Panc1 (cell line): ENCODE measurements at regions not wholly inside any gene's neighbourhood (a gene's known extent, or its start where the extent isn't known, plus 50 kb on each side); places are given as distances from the start of the nearest gene placed in this dataset.

ENCODE experiments used
- ATAC-seq: fragments of 200-7000 bp; cut with Tn5 transposase; 2 replicates; pipeline ENCODE4 v1.9.1; 2020; ENCODE audit warnings: mild to moderate bottlenecking, moderate library complexity
- BruUV-seq: library from RNA; stranded (reverse); fragments of 400-500 nt; replicated peaks from 2 replicates; lab custom pipeline; 2021; lab: Mats Ljungman, UMichigan
- CTCF ChIA-PET: fragments of 300-600 bp; sonication (Branson Sonifier 250); formaldehyde crosslinking; loops from one replicate; lab custom pipeline; 2022; ENCODE audit warnings: antibody characterized with exemption; lab: Charles Lee
- POLR2A ChIA-PET: fragments of 300-600 bp; sonication (Branson Sonifier 250); formaldehyde crosslinking; loops from one replicate; lab custom pipeline; 2022; ENCODE audit warnings: antibody characterized with exemption; lab: Charles Lee
- DNase-seq: peaks from one replicate; pipeline ENCODE4 v3.0.0-alpha.2; 2010; ENCODE audit warnings: low read depth, low spot score
- H3K27ac ChIP-seq: 2 replicates; pipeline ENCODE4 v1.5.1; 2011; ENCODE audit warnings: mild to moderate bottlenecking, low read length, inconsistent platforms
- H3K27me3 ChIP-seq: fragments of 200-500 bp; sonication (Bioruptor generic); 2 replicates; pipeline ENCODE4 v1.6.0; 2014; ENCODE audit warnings: low read length, inconsistent platforms; ENCODE audit not compliant: control insufficient read depth, insufficient read depth
- H3K36me3 ChIP-seq: fragments of 200-500 bp; sonication (Bioruptor generic); 2 replicates; pipeline ENCODE4 v1.5.1; 2014; ENCODE audit warnings: inconsistent platforms, mild to moderate bottlenecking, low read length, moderate library complexity; ENCODE audit not compliant: control insufficient read depth, insufficient read depth
- H3K4me1 ChIP-seq: 2 replicates; pipeline ENCODE4 v1.5.1; 2011; ENCODE audit warnings: inconsistent platforms, mild to moderate bottlenecking, low read length, moderate library complexity; ENCODE audit not compliant: control insufficient read depth, insufficient read depth
- H3K4me3 ChIP-seq, 2 experiments: 2 replicates each; pipeline ENCODE4 v1.5.1; 2011 to 2012; ENCODE audit warnings: low read depth in 2 of 2, low read length in 2 of 2, mild to moderate bottlenecking in 2 of 2, inconsistent platforms in 1 of 2, moderate library complexity in 1 of 2
- H3K9me3 ChIP-seq: fragments of 200-500 bp; sonication (Bioruptor generic); 2 replicates; pipeline ENCODE4 v1.5.1; 2014; ENCODE audit warnings: low read depth, mild to moderate bottlenecking, inconsistent platforms, low read length, moderate library complexity; ENCODE audit not compliant: control insufficient read depth, insufficient read depth
- CTCF ChIP-seq: fragments of 450-650 bp; IDR thresholded peaks from 2 replicates; pipeline ENCODE4 v1.5.1; 2017; ENCODE audit warnings: mild to moderate bottlenecking
- POLR2AphosphoS5 ChIP-seq: IDR thresholded peaks from 2 replicates; pipeline ENCODE4 v1.6.1; 2012; ENCODE audit warnings: mild to moderate bottlenecking, low read depth, low read length, moderate library complexity
- REST ChIP-seq, 2 experiments: IDR thresholded peaks; 2 replicates each; pipeline ENCODE4 v1.6.1; 2011 to 2012; ENCODE audit warnings: low read depth in 2 of 2, control low read depth in 1 of 2, low read length in 1 of 2, mild to moderate bottlenecking in 1 of 2, moderate library complexity in 1 of 2; ENCODE audit not compliant: insufficient read depth in 1 of 2
- SIN3A ChIP-seq: IDR thresholded peaks from 2 replicates; pipeline ENCODE4 v1.6.1; 2012; ENCODE audit warnings: low read depth, mild to moderate bottlenecking, low read length, moderate library complexity, borderline replicate concordance; ENCODE audit not compliant: insufficient read depth
- TCF7L2 ChIP-seq: IDR thresholded peaks from 2 replicates; pipeline ENCODE4 v1.6.1; 2011; ENCODE audit warnings: mild to moderate bottlenecking, low read depth, low read length, inconsistent platforms
- in situ Hi-C: cut with HindIII; loops from 2 replicates; pipeline ENCODE4 v1.10.0; 2016; ENCODE audit warnings: low sequenced_read_pairs, low pct_unique_long_range_greater_than_20kb
- intact Hi-C: fragments of 100-400 bp; cut with micrococcal nuclease; formaldehyde crosslinking; loops from one replicate; pipeline ENCODE4 v1.10.0; 2022; ENCODE audit not compliant: unreplicated experiment

DNA sequence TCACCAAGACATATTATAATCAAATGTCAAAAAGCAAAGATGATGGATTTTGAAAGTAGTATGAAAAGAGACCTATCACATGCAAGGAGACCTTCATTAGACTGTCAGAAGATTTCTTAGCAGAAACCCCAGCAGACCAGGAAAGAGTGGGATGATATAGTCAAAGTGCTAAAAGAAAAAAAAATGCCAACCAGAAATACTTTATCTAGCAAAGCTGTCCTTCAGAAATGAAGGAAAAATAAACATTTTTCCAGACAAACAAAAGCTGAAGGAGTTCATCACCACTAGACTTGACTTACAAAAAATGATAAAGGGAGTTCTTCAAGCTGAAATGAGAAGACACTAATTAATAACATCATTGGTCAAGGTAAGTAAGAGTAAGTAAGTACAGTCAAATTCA, 251.2 kb upstream of the SASH1 start:
- Histone ChIP-seq H3K9me3 (no peaks in the 10 kb centered on the region; the same call in 1 of the 2 replicates), H3K4me1 (no peaks in the 10 kb centered on the region), H3K27me3 (no peaks in the 10 kb centered on the region), H3K27ac (no peak overlapping the region), H3K4me3 (no peak overlapping the region), H3K36me3 (no peaks in the 10 kb centered on the region)
- no peak for DNase-seq
- ChIA-PET POLR2A (no interaction called here), CTCF (no interaction called here)
- no peak for ATAC-seq
- BruUV-seq: no TSS peak
- TF ChIP-seq SIN3A (no peak), POLR2AphosphoS5 (no peak), REST (IDR thresholded peaks at IDR 0.05; ENCODE audit: insufficient read depth in 1 of 2, low read depth in 2 of 2, low read length in 1 of 2) (no peak)
- intact Hi-C loops: no loop called here
- in situ Hi-C loops: no loop called here

DNA sequence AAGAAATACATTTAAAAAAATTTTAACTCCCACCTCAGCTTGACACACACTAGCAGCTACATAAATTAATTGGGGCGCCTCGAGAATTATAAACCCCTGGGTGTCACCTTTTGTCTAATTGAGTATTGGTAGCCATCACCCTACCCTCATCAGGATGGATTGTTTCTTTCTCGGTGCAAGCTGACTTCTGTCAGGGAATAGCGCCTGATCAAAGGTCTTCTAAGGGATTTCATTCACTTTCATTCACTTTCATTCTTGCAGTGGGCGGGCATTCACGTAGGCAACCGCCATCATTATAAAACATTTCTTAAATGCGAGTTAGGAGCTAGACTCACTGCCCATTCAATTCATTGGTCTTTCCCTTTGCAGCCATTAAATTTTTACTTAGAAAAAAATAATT, 239.2 kb upstream of the SASH1 start:
- intact Hi-C loops: no loop called here
- TF ChIP-seq TCF7L2: no peak
- TF ChIP-seq REST (IDR thresholded peaks at IDR 0.05; ENCODE audit: insufficient read depth in 1 of 2, low read depth in 2 of 2, low read length in 1 of 2): no peak
- no peak for TF ChIP-seq CTCF
- TF ChIP-seq SIN3A: no peak
- BruUV-seq: no TSS peak
- ChIA-PET CTCF (no interaction called here), POLR2A (no interaction called here)
- Histone ChIP-seq H3K9me3 (no peaks in the 10 kb centered on the region), H3K4me3 (no peak overlapping the region), H3K4me1 (no peaks in the 10 kb centered on the region), H3K27me3 (no peaks in the 10 kb centered on the region), H3K27ac (no peak overlapping the region), H3K36me3 (no peaks in the 10 kb centered on the region)
- ATAC-seq: no peak
- in situ Hi-C loops: no loop called here
- DNase-seq: no peak
